ENCODE measurements at regions not wholly inside any gene's neighbourhood (a gene's known extent, or its start where the extent isn't known, plus 50 kb on each side); places are given as distances from the start of the nearest gene placed in this dataset.

- Histone ChIP-seq H3K9me3 (ENCODE audit: control insufficient read depth, insufficient read depth, low read length) (no peaks in the 10 kb centered on the region), H3K4me3 (ENCODE audit: low read length) (no peak overlapping the region), H3K4me1 (ENCODE audit: control insufficient read depth, low read length) (no peaks in the 10 kb centered on the region), H4K20me1 (ENCODE audit: control insufficient read depth, insufficient read depth, low read depth, low read length) (no peaks in the 10 kb centered on the region), H3K27ac (ENCODE audit: low read depth, low read length) (no peak overlapping the region), H3K9me2 (replicated peaks; ENCODE audit: control insufficient read depth, low read length) (no peaks in the 10 kb centered on the region), H3K79me2 (ENCODE audit: control insufficient read depth, low read length) (no peaks in the 10 kb centered on the region), H3F3A (ENCODE audit: control insufficient read depth, insufficient read depth) (no peaks in the 10 kb centered on the region), H3K36me3 (ENCODE audit: control insufficient read depth, low read length) (no peaks in the 10 kb centered on the region), H3K4me2 (ENCODE audit: low read length) (no peak overlapping the region), H3K27me3 (ENCODE audit: control insufficient read depth, low read length) (no peaks in the 10 kb centered on the region; the same call in 1 of the 2 replicates)
- TF ChIP-seq EZH2phosphoT487 (IDR thresholded peaks at IDR 0.05; ENCODE audit: borderline replicate concordance, low read length), result no peak
- no peak for TF ChIP-seq CTCF (IDR thresholded peaks at IDR 0.05; ENCODE audit: low read depth, low read length, poor library complexity, severe bottlenecking)
These were observed 358.3 kb upstream of the SULF2 start for GRCh38 chr20:48143435-48144081.

GRCh38 chr20:48142516-48142773 lies 357.2 kb upstream of the SULF2 start:
- H3K4me1 ChIP-seq (ENCODE audit: control insufficient read depth, low read length), result no peaks in the 10 kb centered on the region
- no peak overlapping the region for H3K27ac ChIP-seq (ENCODE audit: low read depth, low read length)
- no peak overlapping the region for H3K4me2 ChIP-seq (ENCODE audit: low read length)
- no peaks in the 10 kb centered on the region for H3F3A ChIP-seq (ENCODE audit: control insufficient read depth, insufficient read depth)
- TF ChIP-seq CTCF (IDR thresholded peaks at IDR 0.05; ENCODE audit: low read depth, low read length, poor library complexity, severe bottlenecking), result no peak
- no peaks in the 10 kb centered on the region for H4K20me1 ChIP-seq (ENCODE audit: control insufficient read depth, insufficient read depth, low read depth, low read length)
- H3K36me3 ChIP-seq (ENCODE audit: control insufficient read depth, low read length), result no peaks in the 10 kb centered on the region
- no peak overlapping the region for H3K4me3 ChIP-seq (ENCODE audit: low read length)
- no peaks in the 10 kb centered on the region for H3K9me2 ChIP-seq (replicated peaks; ENCODE audit: control insufficient read depth, low read length)
- H3K79me2 ChIP-seq (ENCODE audit: control insufficient read depth, low read length), result no peaks in the 10 kb centered on the region
- H3K9me3 ChIP-seq (ENCODE audit: control insufficient read depth, insufficient read depth, low read length), result no peaks in the 10 kb centered on the region
- no peaks in the 10 kb centered on the region for H3K27me3 ChIP-seq (ENCODE audit: control insufficient read depth, low read length)

GRCh38 chr20:48141660-48142515 lies 356.6 kb upstream of the SULF2 start:
- Histone ChIP-seq H3K9me3 (ENCODE audit: control insufficient read depth, insufficient read depth, low read length) (no peaks in the 10 kb centered on the region), H3K4me1 (ENCODE audit: control insufficient read depth, low read length) (no peaks in the 10 kb centered on the region), H3K9me2 (replicated peaks; ENCODE audit: control insufficient read depth, low read length) (no peaks in the 10 kb centered on the region), H3K36me3 (ENCODE audit: control insufficient read depth, low read length) (no peaks in the 10 kb centered on the region), H3K4me3 (ENCODE audit: low read length) (no peak overlapping the region), H3F3A (ENCODE audit: control insufficient read depth, insufficient read depth) (no peaks in the 10 kb centered on the region), H3K27ac (ENCODE audit: low read depth, low read length) (no peak overlapping the region), H3K79me2 (ENCODE audit: control insufficient read depth, low read length) (no peaks in the 10 kb centered on the region), H3K4me2 (ENCODE audit: low read length) (no peak overlapping the region), H3K27me3 (ENCODE audit: control insufficient read depth, low read length) (no peaks in the 10 kb centered on the region), H4K20me1 (ENCODE audit: control insufficient read depth, insufficient read depth, low read depth, low read length) (no peaks in the 10 kb centered on the region)
- TF ChIP-seq EZH2phosphoT487 (IDR thresholded peaks at IDR 0.05; ENCODE audit: borderline replicate concordance, low read length) (no peak), CTCF (IDR thresholded peaks at IDR 0.05; ENCODE audit: low read depth, low read length, poor library complexity, severe bottlenecking) (no peak)
